Fibroblast of peridontal ligament (primary cell): ENCODE measurements at regions not wholly inside any gene's neighbourhood (a gene's known extent, or its start where the extent isn't known, plus 50 kb on each side); places are given as distances from the start of the nearest gene placed in this dataset.
A peak's percentile ranks its signal among the peaks of the same experiment; 100 is the strongest.
"Not testable (repeated sequence)": the region's sequence is repeated elsewhere in the genome, so short reads cannot be mapped to it uniquely, and the experiment has no call there.

Experiments used
- DNase-seq: peaks from one replicate; pipeline ENCODE4 v3.0.0-alpha.2; 2010; ENCODE audit errors: extremely low read depth

DNA sequence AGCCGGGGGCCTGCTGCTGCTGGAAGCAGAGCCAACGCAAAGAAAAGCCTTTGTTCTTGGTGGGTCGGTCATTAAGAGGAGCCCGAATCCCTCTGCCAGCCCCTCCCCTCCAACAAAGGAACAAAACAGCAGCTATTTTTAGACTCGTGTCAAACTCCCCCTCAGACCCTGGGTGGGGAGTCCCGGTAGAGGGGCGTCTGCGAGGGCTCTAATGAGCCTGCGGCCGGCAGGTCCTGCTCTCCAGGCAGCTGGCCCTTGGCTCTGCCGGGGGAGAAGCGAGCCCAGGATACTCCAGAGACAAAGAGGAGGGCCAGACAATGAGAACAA, 114.0 kb downstream of the LHX2 start:
- no peak for DNase-seq

GRCh38 chr9:124126648-124127646, 115.4 kb downstream of the LHX2 start:
- peak; percentile 66 for DNase-seq

- DNase-seq: no peak
Measured at GRCh38 chr9:124128568-124129166, 117.1 kb downstream of the LHX2 start.

DNA sequence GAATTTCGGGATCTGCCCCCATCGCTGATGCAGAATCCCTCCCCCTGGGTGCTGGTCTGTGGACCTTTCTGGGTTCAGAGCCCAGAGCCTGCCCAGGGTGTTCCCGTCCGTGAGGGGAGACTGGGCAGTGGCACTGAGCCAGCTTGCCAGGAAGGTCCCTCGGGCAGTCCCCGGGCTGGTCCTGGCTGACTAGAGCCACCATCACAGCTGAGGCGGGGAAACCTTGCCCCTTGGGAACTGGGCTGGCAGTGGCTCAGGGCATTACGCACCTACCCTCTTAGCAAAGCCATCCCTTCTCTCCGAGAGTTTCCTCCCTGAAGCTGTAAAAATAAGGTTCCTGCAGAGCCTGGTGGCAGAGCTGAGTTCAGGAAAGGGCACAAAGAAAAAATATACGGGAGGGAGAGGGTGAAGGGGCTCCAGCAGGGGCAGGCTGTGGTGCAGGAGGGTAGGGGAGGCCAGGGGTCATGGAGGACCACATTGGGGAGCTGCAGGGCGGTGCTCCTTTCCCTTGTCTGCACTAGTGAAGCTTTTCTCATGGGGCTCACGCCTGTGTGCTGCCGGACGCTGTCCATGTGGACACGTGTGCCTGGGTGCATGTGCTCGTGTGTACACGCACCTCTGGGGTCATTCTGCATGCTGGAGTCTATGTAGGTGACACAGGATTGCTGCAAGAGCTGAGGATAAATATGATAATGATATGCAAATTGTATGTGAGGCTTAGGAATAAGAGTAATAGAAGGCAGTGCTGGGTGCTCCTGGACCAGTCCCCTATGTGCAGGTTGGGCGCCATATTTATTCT, 118.9 kb downstream of the LHX2 start:
- DNase-seq: no peak

DNA sequence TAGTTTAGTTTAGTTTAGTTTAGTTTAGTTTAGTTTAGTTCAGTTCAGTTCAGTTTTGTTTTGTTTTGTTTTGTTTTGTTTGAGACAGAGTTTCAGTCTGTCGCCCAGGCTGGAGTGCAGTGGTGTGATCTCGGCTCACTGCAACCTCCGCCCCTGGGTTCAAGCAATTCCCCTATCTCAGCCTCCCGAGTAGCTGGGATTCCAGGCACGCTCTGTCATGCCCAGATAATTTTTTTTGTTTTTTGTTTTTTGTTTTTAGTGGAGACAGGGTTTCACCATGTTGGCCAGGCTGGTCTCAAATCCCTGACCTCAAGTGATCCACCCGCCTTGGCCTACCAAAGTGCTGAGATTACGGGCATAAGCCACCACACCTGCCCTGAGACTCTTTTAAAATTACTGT, 120.0 kb downstream of the LHX2 start:
- not testable (repeated sequence) for DNase-seq

DNA sequence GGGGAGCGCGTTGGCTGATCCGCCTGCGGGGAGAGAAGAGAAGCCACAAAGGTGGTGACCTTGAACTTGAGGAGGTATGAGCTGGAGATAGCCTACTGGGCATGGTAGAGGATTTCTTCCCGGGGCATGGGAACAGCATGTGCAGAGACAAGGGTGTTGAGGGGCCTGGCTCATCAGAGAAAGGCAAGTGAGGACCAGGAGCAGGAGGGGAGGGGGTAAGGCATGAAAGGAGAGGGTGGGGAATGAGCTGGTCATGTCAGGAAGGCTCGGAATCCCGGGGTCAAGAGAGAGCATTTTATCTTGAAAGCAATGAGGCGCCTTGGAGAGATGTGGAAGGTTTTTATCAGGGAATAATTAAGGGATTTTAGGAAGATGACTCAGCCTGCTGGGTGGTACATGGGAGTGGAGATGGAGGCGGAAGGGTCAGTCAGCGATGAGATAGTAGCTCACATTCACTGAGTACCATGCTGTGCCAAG, 121.1 kb downstream of the LHX2 start:
- DNase-seq: no peak

DNA sequence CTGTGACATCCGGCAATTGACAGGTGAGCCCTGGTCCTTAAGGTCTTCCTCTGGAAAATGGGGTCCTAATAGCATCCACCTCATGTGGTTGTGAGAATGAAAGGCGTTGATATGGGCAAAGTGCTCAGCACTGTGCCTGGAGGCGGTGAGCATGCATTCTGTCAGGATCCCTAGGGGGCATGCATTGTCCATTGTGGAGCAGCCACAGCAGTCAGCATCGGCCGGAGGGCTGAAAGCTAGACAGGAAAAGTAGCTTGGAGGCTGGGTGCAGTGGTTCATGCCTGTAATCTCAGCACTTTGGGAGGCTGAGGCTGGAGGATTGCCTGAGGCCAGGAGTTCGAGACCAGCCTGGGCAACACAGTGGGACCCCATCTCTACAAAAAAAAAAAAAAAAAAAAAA, 122.2 kb downstream of the LHX2 start:
- DNase-seq: no peak

- no peak for DNase-seq
Measured at GRCh38 chr9:124134526-124134925, 123.0 kb downstream of the LHX2 start.

GRCh38 chr9:124135813-124136365, 121.9 kb upstream of the NEK6 start:
- DNase-seq: no peak

DNA sequence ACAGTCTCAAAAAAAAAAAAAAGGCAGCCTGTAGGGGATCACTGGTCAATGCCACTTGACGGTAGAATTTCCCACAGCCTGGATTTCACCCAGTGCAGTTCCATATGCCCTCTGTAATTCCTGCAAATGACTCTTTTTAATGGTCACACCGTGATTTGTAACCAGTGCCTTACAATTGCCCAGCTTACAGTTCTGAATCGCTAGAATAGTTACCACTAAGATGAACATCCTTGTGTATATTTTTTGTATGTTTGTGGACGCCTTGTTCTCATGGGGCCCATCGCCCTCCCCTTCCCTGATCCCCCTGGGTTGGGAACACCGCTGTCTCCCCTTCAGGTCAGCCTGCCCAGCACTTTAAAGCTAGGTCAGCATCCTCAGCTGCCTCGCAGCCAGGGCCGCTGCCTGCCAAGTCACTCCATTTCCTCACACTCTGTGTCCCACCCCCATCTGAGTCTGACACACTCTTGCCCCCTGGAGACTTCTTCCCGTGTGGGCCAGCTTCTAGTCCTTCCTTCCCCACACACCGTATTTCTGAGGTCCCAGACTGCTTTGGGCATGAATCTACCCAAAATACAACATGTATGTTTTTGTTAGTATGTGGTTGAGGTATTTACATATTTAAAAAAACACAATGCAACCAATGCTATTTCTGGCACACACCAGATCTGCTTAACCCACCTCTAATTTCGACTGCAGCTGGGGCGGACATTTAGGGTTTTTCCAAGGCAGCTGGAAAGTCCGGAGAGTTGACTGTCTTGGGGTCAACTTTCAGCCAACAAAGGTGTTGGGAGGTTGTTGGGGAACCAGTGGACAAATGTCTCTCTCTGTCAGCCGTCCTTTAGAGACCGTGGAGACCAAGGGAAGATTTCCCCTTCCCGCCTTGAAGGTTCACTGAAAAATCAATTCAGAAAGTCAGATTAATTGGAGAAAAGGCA, 120.5 kb upstream of the NEK6 start:
- peak; percentile 42 for DNase-seq

- DNase-seq: no peak
Measured at GRCh38 chr9:124137944-124138335, 119.8 kb upstream of the NEK6 start.

DNA sequence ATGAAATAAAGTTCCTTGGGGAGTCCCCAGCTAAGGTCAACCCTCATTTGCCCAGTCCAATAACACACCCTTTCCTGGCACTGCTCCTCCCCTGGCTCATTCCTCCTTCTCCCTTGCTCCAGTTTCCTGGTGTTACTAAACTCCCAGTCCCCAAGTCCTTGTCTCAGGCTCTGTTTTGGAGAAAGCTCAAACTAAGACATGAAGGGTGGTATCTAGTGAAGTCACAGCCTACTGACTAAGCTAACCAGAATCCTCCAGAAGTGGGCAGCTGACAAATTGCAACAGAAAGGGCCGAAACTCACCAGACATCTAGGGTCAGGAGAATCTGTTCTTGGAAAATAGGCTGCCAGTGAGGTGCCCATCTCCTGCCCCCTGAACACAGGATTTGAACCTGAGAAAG, 118.7 kb upstream of the NEK6 start:
- peak; percentile 79 for DNase-seq

DNA sequence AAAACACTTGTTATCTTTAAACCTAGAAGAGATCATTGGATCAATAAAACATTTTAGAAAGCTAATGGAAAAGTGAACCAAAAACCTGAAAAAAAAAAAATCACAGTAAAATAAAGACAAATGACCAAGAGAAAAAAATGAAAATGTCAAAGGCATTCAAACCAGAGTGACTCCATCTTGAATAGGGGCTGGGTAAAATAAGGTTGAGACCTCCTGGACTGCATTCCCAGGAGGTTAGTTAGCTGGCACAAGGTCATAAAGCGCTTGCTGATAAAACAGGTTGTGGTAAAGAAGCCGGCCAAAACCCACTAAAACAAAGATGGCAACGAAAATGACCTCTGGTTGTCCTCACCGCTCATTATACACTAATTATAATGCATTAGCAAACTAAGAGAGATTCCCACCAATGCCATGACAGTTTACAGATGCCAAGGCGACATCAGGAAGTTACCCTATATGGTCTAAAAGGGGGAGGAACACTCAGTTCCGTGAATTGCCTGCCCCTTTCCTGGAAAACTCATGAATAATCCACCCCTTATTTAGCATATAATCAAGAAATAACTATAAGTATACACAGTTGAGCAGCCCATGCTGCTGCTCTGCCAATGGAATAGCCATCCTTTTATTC, 116.7 kb upstream of the NEK6 start:
- DNase-seq: no peak

DNA sequence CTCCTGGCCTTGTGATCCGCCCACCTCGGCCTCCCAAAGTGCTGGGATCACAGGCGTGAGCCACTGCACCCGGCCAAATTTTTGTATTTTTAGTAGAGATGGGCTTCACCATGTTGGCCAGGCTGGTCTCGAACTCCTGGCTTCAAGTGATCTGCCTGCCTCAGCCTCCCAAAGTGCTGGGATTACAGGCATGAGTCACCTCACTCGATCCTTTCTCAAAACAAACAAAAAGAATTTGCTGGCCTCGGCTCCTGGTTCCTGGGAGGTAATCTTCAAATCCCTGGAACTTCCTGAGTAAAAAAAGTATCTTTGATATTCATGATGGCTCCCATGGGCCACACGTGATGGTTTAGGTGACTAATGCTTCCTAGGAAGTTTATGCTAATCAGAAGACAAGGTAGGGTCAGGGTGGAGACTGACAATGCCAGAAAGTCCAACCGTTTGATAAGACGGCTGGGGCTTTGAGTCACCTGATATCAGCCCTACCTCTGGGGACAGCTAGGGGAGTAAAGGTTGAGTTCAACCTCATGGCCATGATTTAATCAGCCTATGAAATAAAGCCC, 113.1 kb upstream of the NEK6 start:
- peak; percentile 29 for DNase-seq

GRCh38 chr9:124146031-124146561, 111.7 kb upstream of the NEK6 start:
- no peak for DNase-seq

DNA sequence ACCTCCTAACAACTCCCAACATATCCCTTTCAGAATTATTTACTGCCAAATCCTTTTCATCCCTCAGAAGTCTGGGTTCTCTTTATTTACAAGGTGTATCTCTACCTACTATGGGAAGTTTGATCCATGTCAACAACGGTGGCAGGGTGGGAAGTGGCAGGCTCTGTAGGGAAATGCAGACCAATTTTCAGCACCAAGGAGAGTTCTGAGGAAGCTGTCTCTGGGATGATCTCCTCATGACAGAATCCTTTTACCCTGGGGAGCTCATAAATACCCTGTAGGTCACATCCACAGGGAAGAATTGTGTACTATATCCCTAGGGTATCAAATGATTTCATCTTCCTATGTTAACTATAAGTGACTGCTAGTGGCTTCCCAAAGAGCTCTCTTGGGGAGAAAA, 107.8 kb upstream of the NEK6 start:
- DNase-seq: no peak

GRCh38 chr9:124163760-124164255, 93.9 kb upstream of the NEK6 start:
- DNase-seq: no peak

DNA sequence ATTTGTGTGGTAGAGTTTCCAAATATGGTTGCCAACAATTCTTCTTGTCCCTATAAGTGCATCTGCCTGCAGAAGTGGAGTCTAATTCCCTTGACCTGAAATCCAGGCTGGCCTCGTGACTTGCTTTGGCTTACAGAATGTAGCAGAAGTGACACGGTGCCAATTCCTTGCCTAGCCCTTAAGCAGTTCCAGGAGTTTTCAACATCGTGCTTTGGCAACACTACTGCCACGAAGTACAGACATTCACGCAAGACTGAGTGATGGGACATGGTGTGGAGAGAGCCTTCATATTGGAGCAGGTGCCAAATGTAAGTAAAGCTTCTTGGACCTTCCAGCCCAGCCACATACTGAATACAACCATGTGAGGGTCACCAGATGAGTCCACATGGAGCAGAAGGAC, 92.9 kb upstream of the NEK6 start:
- no peak for DNase-seq

DNA sequence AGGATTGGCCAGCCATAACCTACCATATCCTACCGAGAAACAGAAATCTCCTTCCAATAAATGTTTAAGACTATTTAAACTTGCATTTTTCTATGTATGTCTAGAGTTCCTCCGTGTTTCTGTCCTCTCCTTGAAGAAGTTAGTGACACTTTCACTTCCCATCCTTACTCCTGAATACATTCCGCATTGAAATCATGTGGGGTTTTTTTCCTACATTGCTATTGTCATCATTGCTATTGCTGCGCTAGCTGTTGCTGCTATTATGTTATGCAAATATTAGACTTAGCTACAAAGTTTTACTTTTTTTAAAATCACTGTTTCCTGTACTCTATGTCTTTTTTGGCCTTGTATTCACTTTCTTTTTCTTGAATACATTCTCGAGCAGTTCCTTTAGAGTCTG, 83.3 kb upstream of the NEK6 start:
- no peak for DNase-seq

GRCh38 chr9:124177522-124177921, 80.2 kb upstream of the NEK6 start:
- not testable (repeated sequence) for DNase-seq
